PFSK-1 (cell line): ENCODE measurements at regions not wholly inside any gene's neighbourhood (a gene's known extent, or its start where the extent isn't known, plus 50 kb on each side); places are given as distances from the start of the nearest gene placed in this dataset.

Experiments
- FOXP2 ChIP-seq: optimal IDR thresholded peaks from 2 replicates; pipeline ENCODE3; 2011; ENCODE audit warnings: borderline replicate concordance, control low read depth, inconsistent platforms; ENCODE audit not compliant: insufficient read depth; ENCODE audit errors: extremely low read length, extremely low read depth
- POLR2AphosphoS5 ChIP-seq: IDR thresholded peaks from 2 replicates; pipeline ENCODE4 v1.6.1; 2012; ENCODE audit warnings: low read depth, mild to moderate bottlenecking, control low read depth, low read length, moderate library complexity
- SIN3A ChIP-seq: IDR thresholded peaks from 2 replicates; pipeline ENCODE4 v1.6.1; 2012; ENCODE audit warnings: mild to moderate bottlenecking, low read length, moderate library complexity, borderline replicate concordance; ENCODE audit not compliant: insufficient read depth
- TAF1 ChIP-seq: IDR thresholded peaks from 2 replicates; pipeline ENCODE4 v1.6.1; 2012; ENCODE audit warnings: low read length, control low read depth, borderline replicate concordance; ENCODE audit not compliant: insufficient read depth
- TF ChIP-seq, protein P1 (sequence below), 2 experiments: IDR thresholded peaks; 2 replicates each; pipeline versions ENCODE4 v1.6.1 to v1.8.0; 2011 to 2012; ENCODE audit warnings: low read depth in 2 of 2, low read length in 2 of 2, control low read depth in 1 of 2, inconsistent platforms in 1 of 2, mild to moderate bottlenecking in 1 of 2, moderate library complexity in 1 of 2; ENCODE audit not compliant: insufficient read depth in 1 of 2

DNA sequence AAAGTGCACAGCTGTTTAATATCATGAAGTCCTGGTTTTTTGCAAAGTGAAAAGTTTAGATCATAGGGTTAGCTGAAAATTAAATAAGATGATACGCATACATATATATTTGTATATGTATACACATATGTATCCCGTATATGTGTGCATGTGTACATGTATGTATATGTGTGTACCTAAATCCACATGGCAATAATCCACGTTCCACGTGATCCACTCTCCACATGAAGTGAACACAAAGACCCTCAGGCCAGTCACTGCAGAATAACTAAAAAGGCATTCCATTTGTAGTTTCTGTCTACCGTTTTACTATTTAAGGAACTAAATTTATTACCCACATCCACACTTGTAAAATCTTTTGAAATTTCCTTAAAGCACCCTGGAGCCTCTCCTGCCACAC lies 294.9 kb downstream of the FOXA2 start:
- TF ChIP-seq TAF1: no peak
- TF ChIP-seq, protein P1, sequence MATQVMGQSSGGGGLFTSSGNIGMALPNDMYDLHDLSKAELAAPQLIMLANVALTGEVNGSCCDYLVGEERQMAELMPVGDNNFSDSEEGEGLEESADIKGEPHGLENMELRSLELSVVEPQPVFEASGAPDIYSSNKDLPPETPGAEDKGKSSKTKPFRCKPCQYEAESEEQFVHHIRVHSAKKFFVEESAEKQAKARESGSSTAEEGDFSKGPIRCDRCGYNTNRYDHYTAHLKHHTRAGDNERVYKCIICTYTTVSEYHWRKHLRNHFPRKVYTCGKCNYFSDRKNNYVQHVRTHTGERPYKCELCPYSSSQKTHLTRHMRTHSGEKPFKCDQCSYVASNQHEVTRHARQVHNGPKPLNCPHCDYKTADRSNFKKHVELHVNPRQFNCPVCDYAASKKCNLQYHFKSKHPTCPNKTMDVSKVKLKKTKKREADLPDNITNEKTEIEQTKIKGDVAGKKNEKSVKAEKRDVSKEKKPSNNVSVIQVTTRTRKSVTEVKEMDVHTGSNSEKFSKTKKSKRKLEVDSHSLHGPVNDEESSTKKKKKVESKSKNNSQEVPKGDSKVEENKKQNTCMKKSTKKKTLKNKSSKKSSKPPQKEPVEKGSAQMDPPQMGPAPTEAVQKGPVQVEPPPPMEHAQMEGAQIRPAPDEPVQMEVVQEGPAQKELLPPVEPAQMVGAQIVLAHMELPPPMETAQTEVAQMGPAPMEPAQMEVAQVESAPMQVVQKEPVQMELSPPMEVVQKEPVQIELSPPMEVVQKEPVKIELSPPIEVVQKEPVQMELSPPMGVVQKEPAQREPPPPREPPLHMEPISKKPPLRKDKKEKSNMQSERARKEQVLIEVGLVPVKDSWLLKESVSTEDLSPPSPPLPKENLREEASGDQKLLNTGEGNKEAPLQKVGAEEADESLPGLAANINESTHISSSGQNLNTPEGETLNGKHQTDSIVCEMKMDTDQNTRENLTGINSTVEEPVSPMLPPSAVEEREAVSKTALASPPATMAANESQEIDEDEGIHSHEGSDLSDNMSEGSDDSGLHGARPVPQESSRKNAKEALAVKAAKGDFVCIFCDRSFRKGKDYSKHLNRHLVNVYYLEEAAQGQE (IDR thresholded peaks at IDR 0.05; ENCODE audit: insufficient read depth in 1 of 2, low read depth in 2 of 2, low read length in 2 of 2): no peak

DNA sequence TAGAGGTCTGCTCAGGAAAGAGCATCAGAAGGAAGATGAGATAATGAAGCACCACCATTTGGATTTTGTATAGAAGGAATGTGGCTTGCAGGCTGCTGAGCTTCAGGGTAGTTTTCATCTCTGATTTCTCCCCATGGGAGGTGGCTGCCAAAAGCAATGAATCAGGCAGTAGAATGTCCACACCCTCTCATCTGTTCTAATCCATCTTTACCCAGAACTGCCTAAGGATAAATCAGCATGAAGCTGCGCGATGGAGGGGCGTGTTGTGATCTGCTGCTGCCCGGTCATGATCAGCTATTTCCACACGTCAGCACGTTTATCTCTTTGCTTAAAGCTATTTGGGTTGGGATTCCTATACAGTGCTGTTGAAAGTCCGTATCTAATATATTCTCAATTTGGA lies 295.4 kb downstream of the FOXA2 start:
- TF ChIP-seq, protein P1 (IDR thresholded peaks at IDR 0.05; ENCODE audit: insufficient read depth in 1 of 2, low read depth in 2 of 2, low read length in 2 of 2): no peak
- no peak for TF ChIP-seq FOXP2
- TF ChIP-seq SIN3A: no peak
- TF ChIP-seq TAF1: no peak
- TF ChIP-seq POLR2AphosphoS5: no peak

DNA sequence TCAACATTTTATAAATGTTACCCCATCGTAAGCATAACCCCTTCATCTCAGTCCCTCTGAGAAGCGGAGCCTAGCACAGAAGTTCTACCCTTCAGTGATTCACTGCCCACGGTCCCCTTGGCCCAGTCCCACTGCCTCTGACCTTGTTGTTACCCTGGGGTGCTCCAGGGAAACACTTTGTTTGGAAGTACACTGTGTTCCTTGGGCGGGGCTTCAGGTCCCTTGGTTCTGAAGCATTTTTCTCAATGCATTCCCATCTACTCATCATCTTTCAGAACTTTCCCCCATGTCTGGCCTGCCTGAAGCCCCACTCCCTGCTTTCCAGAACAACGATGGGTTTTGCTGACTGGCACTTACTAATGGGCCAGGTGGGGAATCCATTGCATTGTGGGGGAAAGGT lies 296.2 kb downstream of the FOXA2 start:
- TF ChIP-seq TAF1 (no peak), POLR2AphosphoS5 (no peak)
- TF ChIP-seq, protein P1 (IDR thresholded peaks at IDR 0.05; ENCODE audit: insufficient read depth in 1 of 2, low read depth in 2 of 2, low read length in 2 of 2): no peak

DNA sequence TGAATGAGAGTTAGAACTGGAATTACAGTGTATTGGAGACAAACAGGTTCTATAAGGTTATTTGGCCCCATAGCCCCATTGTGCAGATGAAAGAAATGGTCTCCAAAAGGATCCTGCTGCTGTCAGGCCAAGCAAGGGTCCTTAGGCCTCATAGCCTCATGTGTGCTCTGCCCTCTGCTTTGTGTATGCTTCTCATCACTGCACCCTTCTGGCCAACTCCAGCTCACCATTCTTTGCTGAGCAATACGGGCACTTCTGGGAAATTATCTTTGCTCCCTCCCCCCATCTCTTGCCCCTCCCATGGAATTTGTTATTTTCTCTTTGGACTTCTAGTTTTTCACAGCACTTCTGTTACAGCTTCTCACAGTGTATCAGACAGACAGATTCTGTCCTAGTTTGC lies 298.8 kb downstream of the FOXA2 start:
- TF ChIP-seq SIN3A (no peak), POLR2AphosphoS5 (no peak), TAF1 (no peak), FOXP2 (no peak)
- TF ChIP-seq, protein P1 (IDR thresholded peaks at IDR 0.05; ENCODE audit: insufficient read depth in 1 of 2, low read depth in 2 of 2, low read length in 2 of 2): no peak

DNA sequence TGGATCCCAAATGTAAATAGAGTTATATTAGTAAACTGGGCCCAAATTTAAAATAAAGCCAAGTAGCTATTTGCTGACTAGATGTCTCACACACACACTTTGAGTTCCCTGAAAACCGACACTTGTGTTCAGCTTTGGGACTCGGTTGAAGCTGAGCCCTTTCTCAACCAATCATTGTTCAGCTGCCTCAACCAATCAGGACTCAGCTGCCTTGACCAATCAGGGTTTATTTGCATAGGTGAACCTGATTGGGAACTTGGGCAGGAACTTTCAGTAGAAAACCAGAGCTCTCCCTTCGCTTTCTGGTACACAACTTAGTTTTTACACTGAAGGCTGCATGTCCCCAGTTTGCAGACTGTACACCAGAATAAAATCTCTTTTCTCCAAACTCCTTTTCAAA lies 301.7 kb downstream of the FOXA2 start:
- TF ChIP-seq FOXP2: no peak
- no peak for TF ChIP-seq TAF1
- TF ChIP-seq, protein P1 (IDR thresholded peaks at IDR 0.05; ENCODE audit: insufficient read depth in 1 of 2, low read depth in 2 of 2, low read length in 2 of 2): no peak
- TF ChIP-seq SIN3A: no peak
- no peak for TF ChIP-seq POLR2AphosphoS5
